Osteocyte (in vitro differentiated cells): ENCODE measurements at regions not wholly inside any gene's neighbourhood (a gene's known extent, or its start where the extent isn't known, plus 50 kb on each side); places are given as distances from the start of the nearest gene placed in this dataset.

Source experiments
- DNase-seq: peaks from one replicate; pipeline ENCODE4 v3.0.0; 2021; ENCODE audit warnings: mixed read lengths; ENCODE audit not compliant: unreplicated experiment; ENCODE audit errors: extremely low spot score
- H3K27ac Mint-ChIP-seq: one replicate; pipeline ENCODE4 v1.8.0; 2021; ENCODE audit warnings: mild to moderate bottlenecking, mixed read lengths; ENCODE audit not compliant: unreplicated experiment
- H3K27me3 Mint-ChIP-seq: one replicate; pipeline ENCODE4 v1.8.0; 2021; ENCODE audit warnings: mixed read lengths; ENCODE audit not compliant: unreplicated experiment
- H3K36me3 Mint-ChIP-seq: one replicate; pipeline ENCODE4 v1.8.0; 2021; ENCODE audit warnings: mixed read lengths; ENCODE audit not compliant: unreplicated experiment
- H3K4me1 Mint-ChIP-seq: one replicate; pipeline ENCODE4 v1.8.0; 2021; ENCODE audit warnings: mixed read lengths; ENCODE audit not compliant: unreplicated experiment
- H3K4me3 Mint-ChIP-seq: one replicate; pipeline ENCODE4 v1.8.0; 2021; ENCODE audit warnings: mild to moderate bottlenecking, moderate library complexity, mixed read lengths; ENCODE audit not compliant: unreplicated experiment
- H3K9me3 Mint-ChIP-seq: one replicate; pipeline ENCODE4 v1.8.0; 2021; ENCODE audit warnings: mixed read lengths; ENCODE audit not compliant: unreplicated experiment
- CTCF ChIP-seq: fragments of 200-600 bp; sonication (generic); IDR thresholded peaks from 2 replicates; pipeline ENCODE4 v1.5.0; 2021; ENCODE audit warnings: antibody characterized with exemption, mild to moderate bottlenecking, moderate library complexity

- no peaks in the 10 kb centered on the region for H3K9me3 Mint-ChIP-seq
- no peak overlapping the region for H3K4me3 Mint-ChIP-seq
- H3K4me1 Mint-ChIP-seq, result no peaks in the 10 kb centered on the region
- TF ChIP-seq CTCF, result no peak
- H3K36me3 Mint-ChIP-seq, result peaks cover 4% of the 10 kb centered on the region
- DNase-seq, result no peak
- H3K27ac Mint-ChIP-seq, result no peak overlapping the region
- peaks cover 19% of the 10 kb centered on the region for H3K27me3 Mint-ChIP-seq
These were observed 140.4 kb downstream of the MTX2 start for GRCh38 chr2:176409671-176410070.

- H3K27ac Mint-ChIP-seq, result no peak overlapping the region
- no peak overlapping the region for H3K4me3 Mint-ChIP-seq
- TF ChIP-seq CTCF, result no peak
- peaks cover 19% of the 10 kb centered on the region for H3K27me3 Mint-ChIP-seq
- DNase-seq, result no peak
- peaks cover 4% of the 10 kb centered on the region for H3K36me3 Mint-ChIP-seq
- H3K4me1 Mint-ChIP-seq, result no peaks in the 10 kb centered on the region
- no peaks in the 10 kb centered on the region for H3K9me3 Mint-ChIP-seq
These were observed 142.9 kb downstream of the MTX2 start for GRCh38 chr2:176412136-176412535.

GRCh38 chr2:176413786-176414185 lies 144.5 kb downstream of the MTX2 start:
- Mint-ChIP-seq H3K27me3 (peaks cover 13% of the 10 kb centered on the region), H3K27ac (no peak overlapping the region), H3K4me1 (no peaks in the 10 kb centered on the region), H3K9me3 (no peaks in the 10 kb centered on the region), H3K36me3 (peaks cover 4% of the 10 kb centered on the region), H3K4me3 (no peak overlapping the region)
- no peak for TF ChIP-seq CTCF
- no peak for DNase-seq

- no peak overlapping the region for H3K4me3 Mint-ChIP-seq
- DNase-seq, result no peak
- H3K4me1 Mint-ChIP-seq, result peaks cover 7% of the 10 kb centered on the region
- peaks cover 7% of the 10 kb centered on the region for H3K27me3 Mint-ChIP-seq
- no peak for TF ChIP-seq CTCF
- no peaks in the 10 kb centered on the region for H3K9me3 Mint-ChIP-seq
- H3K27ac Mint-ChIP-seq, result no peak overlapping the region
- no peaks in the 10 kb centered on the region for H3K36me3 Mint-ChIP-seq
These were observed 145.4 kb downstream of the MTX2 start for GRCh38 chr2:176414641-176415040.

GRCh38 chr2:176415174-176415895 lies 146.1 kb downstream of the MTX2 start:
- Mint-ChIP-seq H3K9me3 (no peaks in the 10 kb centered on the region), H3K36me3 (no peaks in the 10 kb centered on the region), H3K27ac (no peak overlapping the region), H3K4me3 (no peak overlapping the region), H3K4me1 (peaks cover 14% of the 10 kb centered on the region), H3K27me3 (peaks cover under 1% of the 10 kb centered on the region)
- no peak for DNase-seq
- TF ChIP-seq CTCF, result no peak
